Effector memory CD8-positive, alpha-beta T cell (primary cell): ENCODE measurements at regions not wholly inside any gene's neighbourhood (a gene's known extent, or its start where the extent isn't known, plus 50 kb on each side); places are given as distances from the start of the nearest gene placed in this dataset.

Experiments used
- ATAC-seq: fragments of 150-1000 bp; cut with Tn5 transposase; replicated peaks from 2 replicates; pipeline ENCODE4 v1.10.0; 2021; ENCODE audit warnings: mild to moderate bottlenecking, moderate library complexity
- DNase-seq, 3 experiments: peaks; one replicate each; pipeline ENCODE4 v3.0.0; 2021
- H3K27ac Mint-ChIP-seq, 2 donors: one replicate each; pipeline ENCODE4 v1.8.0; 2022; ENCODE audit warnings: mild to moderate bottlenecking in 2 of 2, mixed read lengths in 2 of 2, moderate library complexity in 2 of 2
- H3K27me3 Mint-ChIP-seq, 2 donors: one replicate each; pipeline ENCODE4 v1.8.0; 2022; ENCODE audit warnings: mixed read lengths in 2 of 2
- H3K36me3 Mint-ChIP-seq: one replicate; pipeline ENCODE4 v1.8.0; 2022; ENCODE audit warnings: mild to moderate bottlenecking, moderate library complexity, mixed read lengths; ENCODE audit not compliant: insufficient read depth
- H3K4me1 Mint-ChIP-seq, 2 donors: one replicate each; pipeline ENCODE4 v1.8.0; 2022; ENCODE audit warnings: low read depth in 2 of 2, mixed read lengths in 2 of 2
- H3K4me3 Mint-ChIP-seq, 2 donors: one replicate each; pipeline ENCODE4 v1.8.0; 2022; ENCODE audit warnings: mild to moderate bottlenecking in 2 of 2, mixed read lengths in 2 of 2, moderate library complexity in 2 of 2
- H3K9me3 Mint-ChIP-seq, 2 donors: one replicate each; pipeline ENCODE4 v1.8.0; 2022; ENCODE audit warnings: mixed read lengths in 2 of 2

GRCh38 chr17:72254808-72255449 lies 134.1 kb downstream of the SOX9 start:
- ATAC-seq (no peak), DNase-seq (no peak)
- Mint-ChIP-seq H3K9me3 (peaks cover 4 to 14% of the 10 kb centered on the region in 2 donors), H3K27ac (no peak overlapping the region), H3K4me1 (no peaks in the 10 kb centered on the region), H3K4me3 (no peak overlapping the region), H3K27me3 (no peaks in the 10 kb centered on the region), H3K36me3 (no peaks in the 10 kb centered on the region)

DNA sequence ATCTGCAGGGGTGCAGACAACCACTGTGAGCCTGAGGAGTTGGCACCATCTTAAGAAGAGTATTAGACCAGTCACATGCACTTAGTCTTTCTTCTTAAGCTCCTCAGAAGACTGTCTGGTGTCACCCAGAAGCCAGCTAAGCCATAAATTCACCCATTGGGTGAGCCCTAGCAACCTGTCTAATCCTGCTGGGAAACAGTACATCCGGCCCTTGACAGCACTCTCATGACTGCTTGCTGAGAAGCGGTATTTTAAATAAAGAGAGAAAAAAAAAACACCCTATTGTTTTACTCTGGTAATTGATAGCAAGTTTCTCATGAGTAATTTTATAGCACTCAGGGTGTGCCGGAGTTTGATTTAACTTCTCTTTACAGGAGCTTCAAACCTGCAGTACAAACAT lies 134.7 kb downstream of the SOX9 start:
- Mint-ChIP-seq H3K27ac (no peak overlapping the region), H3K36me3 (no peaks in the 10 kb centered on the region), H3K4me3 (no peak overlapping the region), H3K27me3 (no peaks in the 10 kb centered on the region), H3K9me3 (peaks cover 4 to 14% of the 10 kb centered on the region in 2 donors), H3K4me1 (no peaks in the 10 kb centered on the region)
- no peak for DNase-seq
- ATAC-seq, result no peak

DNA sequence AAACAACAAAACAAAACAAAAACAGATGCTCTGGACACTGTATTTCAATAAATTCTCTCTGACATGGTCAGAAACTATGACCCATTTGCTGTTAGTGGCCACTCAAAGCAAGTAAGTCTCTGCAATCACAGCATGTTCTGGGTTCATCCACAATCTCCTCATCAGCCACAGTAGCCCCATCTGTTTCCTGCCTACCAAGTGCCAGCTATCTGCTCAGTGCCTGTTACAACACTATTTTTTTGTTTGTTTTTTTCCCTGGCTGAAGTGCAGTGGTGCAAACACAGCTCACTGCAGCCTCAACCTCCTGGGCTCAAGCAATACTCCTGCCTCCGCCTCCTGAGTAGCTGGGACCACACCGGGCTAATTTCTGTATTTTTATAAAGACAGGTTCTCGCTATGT lies 137.9 kb downstream of the SOX9 start:
- Mint-ChIP-seq H3K4me3 (no peak overlapping the region), H3K27ac (no peak overlapping the region), H3K36me3 (no peaks in the 10 kb centered on the region), H3K27me3 (no peaks in the 10 kb centered on the region), H3K4me1 (no peaks in the 10 kb centered on the region), H3K9me3 (peaks cover 5 to 11% of the 10 kb centered on the region in 2 donors)
- no peak for ATAC-seq
- no peak for DNase-seq

GRCh38 chr17:72259922-72260321 lies 139.1 kb downstream of the SOX9 start:
- Mint-ChIP-seq H3K27ac (no peak overlapping the region), H3K4me1 (no peaks in the 10 kb centered on the region), H3K36me3 (no peaks in the 10 kb centered on the region), H3K4me3 (no peak overlapping the region), H3K27me3 (no peaks in the 10 kb centered on the region), H3K9me3 (peaks cover 6 to 10% of the 10 kb centered on the region in 2 donors)
- no peak for ATAC-seq
- no peak for DNase-seq

- no peak overlapping the region for H3K4me3 Mint-ChIP-seq
- H3K9me3 Mint-ChIP-seq, result peaks cover 6 to 10% of the 10 kb centered on the region in 2 donors
- H3K4me1 Mint-ChIP-seq, result no peaks in the 10 kb centered on the region
- no peak overlapping the region for H3K27ac Mint-ChIP-seq
- ATAC-seq, result no peak
- no peak for DNase-seq
- H3K27me3 Mint-ChIP-seq, result no peaks in the 10 kb centered on the region
- H3K36me3 Mint-ChIP-seq, result no peaks in the 10 kb centered on the region
These were observed 141.9 kb downstream of the SOX9 start for GRCh38 chr17:72262766-72263165.

DNA sequence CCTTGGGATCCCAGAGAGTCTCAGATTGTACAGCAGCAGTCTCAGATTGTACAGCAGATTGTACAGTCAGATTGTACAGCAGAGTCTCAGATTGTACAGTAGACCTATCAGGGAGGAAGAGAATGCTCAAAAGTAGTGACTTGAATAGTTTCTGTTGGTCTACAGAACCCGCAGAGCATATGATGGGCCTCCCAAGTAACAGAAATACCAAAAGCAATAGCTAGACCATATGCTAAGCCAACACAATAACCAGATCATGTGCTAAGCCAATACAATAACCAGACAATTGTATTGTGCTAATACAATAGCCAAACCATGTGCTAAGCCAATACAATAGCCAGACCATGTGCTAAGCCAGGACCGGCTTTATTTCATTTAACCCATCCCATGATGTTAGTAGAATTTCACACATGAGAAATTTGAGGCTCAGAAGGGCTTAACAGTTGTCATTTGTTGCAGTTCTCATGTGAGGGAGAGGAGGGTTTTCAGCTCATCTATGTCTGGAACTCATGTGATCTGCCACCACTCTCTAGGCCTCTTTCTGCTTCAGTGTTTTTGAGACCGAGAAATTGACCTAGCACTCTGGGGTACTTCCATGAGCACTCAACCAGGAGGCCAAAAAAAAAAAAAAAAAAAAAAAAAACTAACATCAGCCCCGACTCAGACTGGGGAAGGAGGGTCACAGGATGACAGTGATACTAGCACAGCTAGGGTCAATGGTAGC lies 144.0 kb downstream of the SOX9 start:
- Mint-ChIP-seq H3K4me3 (no peak overlapping the region), H3K4me1 (no peaks in the 10 kb centered on the region), H3K36me3 (peaks cover 4% of the 10 kb centered on the region), H3K9me3 (peaks cover 6 to 10% of the 10 kb centered on the region in 2 donors), H3K27me3 (peaks cover 0 to 9% of the 10 kb centered on the region in 2 donors), H3K27ac (no peak overlapping the region)
- DNase-seq (no peak), ATAC-seq (no peak)

- Mint-ChIP-seq H3K9me3 (peaks cover 6 to 10% of the 10 kb centered on the region in 2 donors), H3K4me3 (no peak overlapping the region), H3K27me3 (peaks cover 0 to 9% of the 10 kb centered on the region in 2 donors), H3K4me1 (no peaks in the 10 kb centered on the region), H3K27ac (no peak overlapping the region), H3K36me3 (peaks cover 4% of the 10 kb centered on the region)
- DNase-seq (no peak), ATAC-seq (no peak)
These were observed 145.4 kb downstream of the SOX9 start for GRCh38 chr17:72266112-72266775.

DNA sequence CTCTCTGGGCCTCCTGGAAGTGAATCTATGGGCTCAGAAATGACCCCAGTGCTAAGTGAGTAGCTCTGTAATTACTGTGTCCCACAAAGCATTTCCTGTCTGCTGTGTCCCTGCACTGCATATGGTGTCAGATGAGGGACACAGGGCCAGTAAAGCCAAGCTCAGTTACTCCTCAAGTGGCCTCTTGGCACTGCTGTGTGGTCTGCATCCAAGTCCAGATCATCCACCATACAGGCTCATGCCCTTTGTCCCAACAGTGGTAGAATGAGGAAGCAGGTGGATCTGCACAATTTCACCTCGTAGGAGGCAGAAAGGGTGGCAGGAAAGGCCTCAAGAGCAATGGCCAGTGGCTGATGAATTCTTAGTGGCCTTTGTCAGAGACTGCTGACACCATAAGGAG lies 146.8 kb downstream of the SOX9 start:
- H3K27me3 Mint-ChIP-seq, result peaks cover 0 to 9% of the 10 kb centered on the region in 2 donors
- H3K36me3 Mint-ChIP-seq, result peaks cover 4% of the 10 kb centered on the region
- H3K4me1 Mint-ChIP-seq, result no peaks in the 10 kb centered on the region
- peaks cover 6 to 10% of the 10 kb centered on the region in 2 donors for H3K9me3 Mint-ChIP-seq
- ATAC-seq (no peak), DNase-seq (no peak)
- H3K4me3 Mint-ChIP-seq, result no peak overlapping the region
- H3K27ac Mint-ChIP-seq, result no peak overlapping the region

DNA sequence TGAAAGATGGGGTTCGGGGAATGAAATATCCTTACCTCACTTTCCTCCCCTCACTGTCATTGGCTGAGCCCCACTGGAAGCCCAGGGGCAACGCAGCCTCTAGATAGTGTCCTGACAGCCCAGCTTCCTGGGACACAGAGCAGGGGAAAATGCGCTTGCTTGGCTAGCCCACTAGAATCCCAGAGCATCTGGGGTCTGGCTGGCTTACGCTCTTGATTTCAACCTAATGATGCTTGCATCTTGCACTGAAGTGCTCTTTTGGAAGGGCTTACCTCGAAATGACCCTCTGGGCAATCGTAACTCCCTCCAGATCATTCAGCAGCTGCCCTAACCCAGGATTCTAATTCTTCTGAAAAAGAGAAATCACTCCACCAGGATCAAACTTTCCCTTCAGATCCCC lies 147.6 kb downstream of the SOX9 start:
- DNase-seq (no peak), ATAC-seq (no peak)
- Mint-ChIP-seq H3K4me1 (no peaks in the 10 kb centered on the region), H3K4me3 (no peak overlapping the region), H3K27ac (no peak overlapping the region), H3K27me3 (peaks cover 0 to 9% of the 10 kb centered on the region in 2 donors), H3K9me3 (peaks cover 4 to 7% of the 10 kb centered on the region in 2 donors), H3K36me3 (peaks cover 4% of the 10 kb centered on the region)

- Mint-ChIP-seq H3K9me3 (peaks cover 0 to 2% of the 10 kb centered on the region in 2 donors), H3K4me3 (no peak overlapping the region), H3K36me3 (peaks cover 4% of the 10 kb centered on the region), H3K27ac (no peak overlapping the region), H3K27me3 (peaks cover 0 to 9% of the 10 kb centered on the region in 2 donors), H3K4me1 (no peaks in the 10 kb centered on the region)
- DNase-seq (no peak), ATAC-seq (no peak)
These were observed 149.6 kb downstream of the SOX9 start for GRCh38 chr17:72270273-72270924.

- ATAC-seq (no peak), DNase-seq (no peak)
- Mint-ChIP-seq H3K9me3 (peaks cover 5 to 12% of the 10 kb centered on the region in 2 donors), H3K27me3 (peaks cover 0 to 9% of the 10 kb centered on the region in 2 donors), H3K36me3 (peaks cover 4% of the 10 kb centered on the region), H3K4me1 (no peaks in the 10 kb centered on the region), H3K27ac (no peak overlapping the region), H3K4me3 (no peak overlapping the region)
These were observed 150.8 kb downstream of the SOX9 start for GRCh38 chr17:72271603-72272002.

- Mint-ChIP-seq H3K4me3 (no peak overlapping the region), H3K27ac (no peak overlapping the region), H3K36me3 (peaks cover 4% of the 10 kb centered on the region), H3K27me3 (peaks cover 0 to 2% of the 10 kb centered on the region in 2 donors), H3K9me3 (peaks cover 5 to 12% of the 10 kb centered on the region in 2 donors), H3K4me1 (no peaks in the 10 kb centered on the region)
- ATAC-seq (no peak), DNase-seq (no peak)
These were observed 152.7 kb downstream of the SOX9 start for GRCh38 chr17:72273289-72274056.

- Mint-ChIP-seq H3K4me3 (no peak overlapping the region), H3K9me3 (peaks cover 5 to 12% of the 10 kb centered on the region in 2 donors)
- ATAC-seq, result no peak
These were observed 153.8 kb downstream of the SOX9 start for GRCh38 chr17:72274614-72275013.

More at GRCh38 chr17:72274614-72275013, 153.8 kb downstream of the SOX9 start:
- H3K36me3 Mint-ChIP-seq, result peaks cover 2% of the 10 kb centered on the region
- DNase-seq, result no peak
- H3K27ac Mint-ChIP-seq, result no peak overlapping the region
- no peaks in the 10 kb centered on the region for H3K4me1 Mint-ChIP-seq
- H3K27me3 Mint-ChIP-seq, result no peaks in the 10 kb centered on the region
